Caco-2 (cell line): ENCODE measurements at regions not wholly inside any gene's neighbourhood (a gene's known extent, or its start where the extent isn't known, plus 50 kb on each side); places are given as distances from the start of the nearest gene placed in this dataset.

Experiments
- BruUV-seq: library from RNA; stranded (reverse); fragments of 400-500 nt; replicated peaks from 2 replicates; lab custom pipeline; 2021; lab: Mats Ljungman, UMichigan
- CTCF ChIA-PET: fragments of 300-600 bp; sonication (Branson Sonifier 250); formaldehyde crosslinking; loops from one replicate; lab custom pipeline; 2022; ENCODE audit warnings: antibody characterized with exemption; lab: Charles Lee
- POLR2A ChIA-PET: fragments of 300-600 bp; sonication (Branson Sonifier 250); formaldehyde crosslinking; loops from one replicate; lab custom pipeline; 2022; ENCODE audit warnings: antibody characterized with exemption; lab: Charles Lee
- DNase-seq, 2 experiments: peaks; one replicate each; pipeline versions ENCODE4 v3.0.0 to v3.0.0-alpha.2; 2020 to 2022
- H3K27me3 ChIP-seq: replicated peaks from 2 replicates; pipeline ENCODE4 v1.6.0; 2011; ENCODE audit warnings: low read length; ENCODE audit not compliant: control insufficient read depth, insufficient read depth
- H3K36me3 ChIP-seq: 2 replicates; pipeline ENCODE4 v1.5.1; 2011; ENCODE audit warnings: low read length; ENCODE audit not compliant: control insufficient read depth, insufficient read depth
- H3K4me1 ChIP-seq: fragments of 250-450 bp; sonication (Bioruptor Pico); 2 replicates; pipeline ENCODE4 v1.5.1; 2020; ENCODE audit warnings: mild to moderate bottlenecking
- H3K4me3 ChIP-seq: 2 replicates; pipeline ENCODE4 v1.5.1; 2011; ENCODE audit warnings: low read depth, mild to moderate bottlenecking, control low read depth, low read length
- H3K9me3 ChIP-seq: fragments of 250-450 bp; sonication (Bioruptor Pico); 2 replicates; pipeline ENCODE4 v1.5.1; 2020; ENCODE audit warnings: mild to moderate bottlenecking, moderate library complexity
- H3K27ac Mint-ChIP-seq: one replicate; pipeline ENCODE4 v1.8.0; 2022; ENCODE audit warnings: mixed read lengths; ENCODE audit not compliant: unreplicated experiment
- H3K27me3 Mint-ChIP-seq: one replicate; pipeline ENCODE4 v1.8.0; 2022; ENCODE audit warnings: mixed read lengths; ENCODE audit not compliant: insufficient read depth, unreplicated experiment
- H3K36me3 Mint-ChIP-seq: one replicate; pipeline ENCODE4 v1.8.0; 2022; ENCODE audit warnings: mild to moderate bottlenecking, mixed read lengths; ENCODE audit not compliant: insufficient read depth, unreplicated experiment
- H3K4me1 Mint-ChIP-seq: one replicate; pipeline ENCODE4 v1.8.0; 2022; ENCODE audit warnings: low read depth, mixed read lengths; ENCODE audit not compliant: unreplicated experiment
- H3K4me3 Mint-ChIP-seq: one replicate; pipeline ENCODE4 v1.8.0; 2022; ENCODE audit warnings: mild to moderate bottlenecking, moderate library complexity, mixed read lengths; ENCODE audit not compliant: unreplicated experiment
- H3K9me3 Mint-ChIP-seq: one replicate; pipeline ENCODE4 v1.8.0; 2022; ENCODE audit warnings: mixed read lengths; ENCODE audit not compliant: unreplicated experiment
- CTCF ChIP-seq, 2 experiments: fragments of 200-600 bp in 1 of 2; IDR thresholded peaks; 1 replicate in 1 of 2; 2 replicates in 1 of 2; pipeline versions ENCODE4 v1.5.1 to v1.8.0; 2011 to 2022; ENCODE audit warnings: antibody characterized with exemption in 1 of 2, control low read depth in 1 of 2, inconsistent platforms in 1 of 2, low read depth in 1 of 2, low read length in 1 of 2, mild to moderate bottlenecking in 1 of 2, moderate library complexity in 1 of 2; ENCODE audit not compliant: insufficient read depth in 1 of 2, severe bottlenecking in 1 of 2, unreplicated experiment in 1 of 2
- intact Hi-C: fragments of 100-400 bp; cut with micrococcal nuclease; formaldehyde crosslinking; loops from one replicate; pipeline ENCODE4 v1.10.0; 2022; ENCODE audit not compliant: unreplicated experiment

GRCh38 chr2:777546-777945, 100.3 kb upstream of the TMEM18 start:
- H3K9me3 ChIP-seq: no peaks in the 10 kb centered on the region
- Mint-ChIP-seq H3K4me1 (no peaks in the 10 kb centered on the region), H3K27me3 (peaks cover 2% of the 10 kb centered on the region), H3K9me3 (no peaks in the 10 kb centered on the region), H3K36me3 (no peaks in the 10 kb centered on the region), H3K27ac (no peak overlapping the region), H3K4me3 (no peak overlapping the region)
- no peaks in the 10 kb centered on the region for H3K27me3 ChIP-seq
- ChIA-PET POLR2A (no interaction called here), CTCF (no interaction called here)
- intact Hi-C loops: no loop called here
- no peaks in the 10 kb centered on the region for H3K4me1 ChIP-seq
- no peak for TF ChIP-seq CTCF (IDR thresholded peaks at IDR 0.05; ENCODE audit: insufficient read depth in 1 of 2, low read depth in 1 of 2, low read length in 1 of 2, severe bottlenecking in 1 of 2, unreplicated experiment in 1 of 2)
- no TSS peak for BruUV-seq
- no peak for DNase-seq
- no peaks in the 10 kb centered on the region for H3K36me3 ChIP-seq
- no peak overlapping the region for H3K4me3 ChIP-seq

- Mint-ChIP-seq H3K27ac (no peak overlapping the region), H3K9me3 (no peaks in the 10 kb centered on the region), H3K27me3 (peaks cover 4% of the 10 kb centered on the region), H3K4me1 (no peaks in the 10 kb centered on the region), H3K36me3 (no peaks in the 10 kb centered on the region), H3K4me3 (no peak overlapping the region)
- no TSS peak for BruUV-seq
- no peak for TF ChIP-seq CTCF (IDR thresholded peaks at IDR 0.05; ENCODE audit: insufficient read depth in 1 of 2, low read depth in 1 of 2, low read length in 1 of 2, severe bottlenecking in 1 of 2, unreplicated experiment in 1 of 2)
- ChIA-PET POLR2A (no interaction called here), CTCF (interaction anchor here (0.6 kb wide), 1 partner anchor 37 kb away, joined by 3 read pairs; no protein-coding TSS in a partner anchor)
- Histone ChIP-seq H3K4me3 (no peak overlapping the region), H3K27me3 (no peaks in the 10 kb centered on the region), H3K4me1 (no peaks in the 10 kb centered on the region), H3K36me3 (no peaks in the 10 kb centered on the region), H3K9me3 (no peaks in the 10 kb centered on the region)
- no peak for DNase-seq
- intact Hi-C loops: no loop called here
Measured at GRCh38 chr2:777051-777450, 99.8 kb upstream of the TMEM18 start.

- intact Hi-C loops: no loop called here
- no peak for DNase-seq
- no peak overlapping the region for H3K4me3 Mint-ChIP-seq
- H3K27me3 Mint-ChIP-seq: peaks cover 7% of the 10 kb centered on the region
- H3K36me3 Mint-ChIP-seq: no peaks in the 10 kb centered on the region
- Histone ChIP-seq H3K36me3 (no peaks in the 10 kb centered on the region), H3K9me3 (no peaks in the 10 kb centered on the region), H3K27me3 (no peaks in the 10 kb centered on the region), H3K4me3 (no peak overlapping the region), H3K4me1 (no peaks in the 10 kb centered on the region)
- no TSS peak for BruUV-seq
- H3K9me3 Mint-ChIP-seq: no peaks in the 10 kb centered on the region
- H3K4me1 Mint-ChIP-seq: no peaks in the 10 kb centered on the region
- CTCF ChIA-PET: interaction anchor here (0.6 kb wide), 1 partner anchor 36 kb away, joined by 3 read pairs; no protein-coding TSS in a partner anchor
- H3K27ac Mint-ChIP-seq: no peak overlapping the region
- no peak for TF ChIP-seq CTCF (IDR thresholded peaks at IDR 0.05; ENCODE audit: insufficient read depth in 1 of 2, low read depth in 1 of 2, low read length in 1 of 2, severe bottlenecking in 1 of 2, unreplicated experiment in 1 of 2)
- POLR2A ChIA-PET: no interaction called here
Measured at GRCh38 chr2:776487-776886, 99.3 kb upstream of the TMEM18 start.
